COLO668 (cell line): ENCODE measurements at regions not wholly inside any gene's neighbourhood (a gene's known extent, or its start where the extent isn't known, plus 50 kb on each side); places are given as distances from the start of the nearest gene placed in this dataset.

Experiments
- DNase-seq: peaks from one replicate; lab custom pipeline; 2025; ENCODE audit not compliant: unreplicated experiment; lab: John Stamatoyannopoulos, UW

- no peak for DNase-seq
Observed at GRCh38 chr18:56382541-56382940, 255.9 kb downstream of the TXNL1 start.

GRCh38 chr18:56381196-56381595, 257.2 kb downstream of the TXNL1 start:
- no peak for DNase-seq

GRCh38 chr18:56380685-56381084, 257.7 kb downstream of the TXNL1 start:
- no peak for DNase-seq

GRCh38 chr18:56379256-56379655, 259.1 kb downstream of the TXNL1 start:
- no peak for DNase-seq

GRCh38 chr18:56377231-56377630, 261.2 kb downstream of the TXNL1 start:
- no peak for DNase-seq

GRCh38 chr18:56374007-56374655, 264.3 kb downstream of the TXNL1 start:
- no peak for DNase-seq

GRCh38 chr18:56373601-56374000, 264.8 kb downstream of the TXNL1 start:
- DNase-seq = no peak

- no peak for DNase-seq
Observed at GRCh38 chr18:56368066-56368465, 270.3 kb downstream of the TXNL1 start.

GRCh38 chr18:56358608-56359280, 279.6 kb downstream of the TXNL1 start:
- no peak for DNase-seq

- no peak for DNase-seq
Observed at GRCh38 chr18:56353663-56354260, 284.6 kb downstream of the TXNL1 start.

- DNase-seq = no peak
Observed at GRCh38 chr18:56351911-56352500, 286.4 kb downstream of the TXNL1 start.

- DNase-seq = no peak
Observed at GRCh38 chr18:56337507-56337906, 300.9 kb downstream of the TXNL1 start.

- no peak for DNase-seq
Observed at GRCh38 chr18:56333839-56334238, 304.6 kb downstream of the TXNL1 start.

GRCh38 chr18:56333146-56333545, 305.2 kb downstream of the TXNL1 start:
- no peak for DNase-seq

- no peak for DNase-seq
Observed at GRCh38 chr18:56332371-56332770, 306.0 kb downstream of the TXNL1 start.

GRCh38 chr18:56330366-56331110, 307.9 kb downstream of the TXNL1 start:
- DNase-seq = no peak

GRCh38 chr18:56329536-56329935, 308.9 kb downstream of the TXNL1 start:
- no peak for DNase-seq

- no peak for DNase-seq
Observed at GRCh38 chr18:56327191-56327885, 311.1 kb downstream of the TXNL1 start.

GRCh38 chr18:56326336-56327072, 311.9 kb downstream of the TXNL1 start:
- DNase-seq = no peak

- DNase-seq = no peak
Observed at GRCh38 chr18:56323673-56324072, 314.7 kb downstream of the TXNL1 start.
